ENCODE measurements at regions not wholly inside any gene's neighbourhood (a gene's known extent, or its start where the extent isn't known, plus 50 kb on each side); places are given as distances from the start of the nearest gene placed in this dataset.
"Not testable (repeated sequence)": the region's sequence is repeated elsewhere in the genome, so short reads cannot be mapped to it uniquely, and the experiment has no call there.

DNA sequence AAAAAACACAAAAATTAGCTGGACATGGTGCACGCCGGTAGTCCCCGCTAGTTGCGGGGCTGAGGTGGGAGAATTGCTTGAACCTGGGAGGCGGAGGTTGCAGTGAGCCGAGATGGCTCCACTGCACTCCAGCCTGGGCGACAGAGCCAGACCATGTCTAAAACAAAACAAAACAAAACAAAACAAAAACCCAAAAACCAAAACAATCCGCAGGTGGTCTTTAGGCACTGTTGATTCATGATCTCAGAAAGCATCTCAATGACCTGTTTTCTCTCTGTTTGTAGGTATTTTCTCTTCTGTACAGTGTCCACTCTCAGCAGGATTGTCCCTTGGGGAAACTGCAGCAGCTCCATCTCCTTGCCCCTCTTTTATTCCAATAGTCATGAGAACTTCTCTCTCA is 74.9 kb upstream of the ADGRL2 start:
- WGBS, 2 experiments (ENCODE audit: insufficient coverage in 1 of 2, insufficient read length in 1 of 2), result 97% methylated on average over 8 of the region's 8 CpGs; no CpG with 5 or more reads in 1 of the 2 experiments
- no peak overlapping the region for H3K9ac ChIP-seq (ENCODE audit: extremely low read depth, low read length, poor library complexity, severe bottlenecking)

GRCh38 chr1:81722631-81723328 is 78.0 kb upstream of the ADGRL2 start:
- H3K27me3 ChIP-seq (ENCODE audit: control insufficient read depth, insufficient read depth, low read length, poor library complexity, severe bottlenecking); H3K36me3 ChIP-seq (ENCODE audit: control insufficient read depth, insufficient read depth, low read length); H3K27ac Mint-ChIP-seq; H3K9ac ChIP-seq (ENCODE audit: extremely low read depth, low read length, poor library complexity, severe bottlenecking); H3K27ac ChIP-seq (ENCODE audit: low read depth, low read length); H3K9me3 ChIP-seq (ENCODE audit: control insufficient read depth, low read length); H3K4me1 Mint-ChIP-seq; H3K4me3 ChIP-seq (ENCODE audit: low read length); H3K27me3 Mint-ChIP-seq (ENCODE audit: insufficient read depth); H3K36me3 Mint-ChIP-seq (ENCODE audit: low read depth); H3K4me3 Mint-ChIP-seq; H3K9me3 Mint-ChIP-seq; H3K4me1 ChIP-seq (ENCODE audit: control insufficient read depth, insufficient read depth, low read length); DNase-seq: not testable (repeated sequence)
- WGBS, 2 experiments (ENCODE audit: insufficient coverage in 1 of 2, insufficient read length in 1 of 2), result 94 to 98% methylated on average over 5 to 6 of the region's 6 CpGs

More for the DNA sequence above, 74.9 kb upstream of the ADGRL2 start:
- Mint-ChIP-seq H3K9me3 (no peaks in the 10 kb centered on the region), H3K27ac (no peak overlapping the region), H3K4me3 (no peak overlapping the region), H3K4me1 (no peaks in the 10 kb centered on the region), H3K27me3 (ENCODE audit: insufficient read depth) (no peaks in the 10 kb centered on the region), H3K36me3 (ENCODE audit: low read depth) (no peaks in the 10 kb centered on the region)
- Histone ChIP-seq H3K4me1 (ENCODE audit: control insufficient read depth, insufficient read depth, low read length) (no peaks in the 10 kb centered on the region), H3K27ac (ENCODE audit: low read depth, low read length) (no peak overlapping the region), H3K4me3 (ENCODE audit: low read length) (no peak overlapping the region), H3K9me3 (ENCODE audit: control insufficient read depth, low read length) (no peaks in the 10 kb centered on the region), H3K36me3 (ENCODE audit: control insufficient read depth, insufficient read depth, low read length) (no peaks in the 10 kb centered on the region), H3K27me3 (ENCODE audit: control insufficient read depth, insufficient read depth, low read length, poor library complexity, severe bottlenecking) (no peaks in the 10 kb centered on the region)
- TF ChIP-seq CTCF (conservative IDR thresholded peaks at IDR 0.05), result no peak
- DNase-seq, result no peak

GRCh38 chr1:81720256-81720655 is 80.5 kb upstream of the ADGRL2 start:
- H3K36me3 Mint-ChIP-seq (ENCODE audit: low read depth); H3K36me3 ChIP-seq (ENCODE audit: control insufficient read depth, insufficient read depth, low read length); H3K4me3 Mint-ChIP-seq; H3K9me3 ChIP-seq (ENCODE audit: control insufficient read depth, low read length); H3K4me1 ChIP-seq (ENCODE audit: control insufficient read depth, insufficient read depth, low read length); H3K4me3 ChIP-seq (ENCODE audit: low read length); H3K27ac ChIP-seq (ENCODE audit: low read depth, low read length); H3K27ac Mint-ChIP-seq; H3K27me3 ChIP-seq (ENCODE audit: control insufficient read depth, insufficient read depth, low read length, poor library complexity, severe bottlenecking); H3K9ac ChIP-seq (ENCODE audit: extremely low read depth, low read length, poor library complexity, severe bottlenecking); DNase-seq; H3K9me3 Mint-ChIP-seq; H3K27me3 Mint-ChIP-seq (ENCODE audit: insufficient read depth); H3K4me1 Mint-ChIP-seq: not testable (repeated sequence)
- 84 to 88% methylated on average over 6 to 8 of the region's 8 CpGs for WGBS, 2 experiments (ENCODE audit: insufficient coverage in 1 of 2, insufficient read length in 1 of 2)

DNA sequence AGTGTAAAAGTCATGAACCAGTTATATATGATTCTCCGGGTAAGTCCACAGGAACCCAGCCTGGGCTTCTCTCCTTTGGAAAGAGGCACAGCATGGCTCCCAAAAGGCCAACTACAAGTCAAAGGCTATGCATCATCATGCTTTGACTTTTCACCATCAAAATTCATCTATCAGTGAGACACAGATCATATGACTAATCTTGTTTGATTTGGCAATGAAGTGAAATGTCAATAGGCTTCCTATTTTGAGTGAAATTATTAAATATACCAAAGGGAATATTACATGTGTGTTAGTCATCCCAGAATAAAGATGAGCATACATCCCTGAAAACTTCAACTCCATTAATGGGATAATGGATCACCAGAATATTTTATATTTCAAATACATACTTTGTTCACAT is 83.5 kb upstream of the ADGRL2 start:
- no peak overlapping the region for H3K9ac ChIP-seq (ENCODE audit: extremely low read depth, low read length, poor library complexity, severe bottlenecking)
- TF ChIP-seq CTCF (conservative IDR thresholded peaks at IDR 0.05), result no peak
- no peak for DNase-seq
- Mint-ChIP-seq H3K9me3 (no peaks in the 10 kb centered on the region), H3K27me3 (ENCODE audit: insufficient read depth) (no peaks in the 10 kb centered on the region), H3K36me3 (ENCODE audit: low read depth) (no peaks in the 10 kb centered on the region), H3K27ac (no peak overlapping the region), H3K4me3 (no peak overlapping the region), H3K4me1 (peaks cover 9% of the 10 kb centered on the region)
- H3K27me3 ChIP-seq (ENCODE audit: control insufficient read depth, insufficient read depth, low read length, poor library complexity, severe bottlenecking), result no peaks in the 10 kb centered on the region
- H3K27ac ChIP-seq (ENCODE audit: low read depth, low read length), result no peak overlapping the region
- 93% methylated on average over 1 of the region's 1 CpG; no CpG with 5 or more reads in 1 of the 2 experiments for WGBS, 2 experiments (ENCODE audit: insufficient coverage in 1 of 2, insufficient read length in 1 of 2)
- no peaks in the 10 kb centered on the region for H3K36me3 ChIP-seq (ENCODE audit: control insufficient read depth, insufficient read depth, low read length)
- H3K9me3 ChIP-seq (ENCODE audit: control insufficient read depth, low read length), result no peaks in the 10 kb centered on the region
- H3K4me3 ChIP-seq (ENCODE audit: low read length), result no peak overlapping the region
- H3K4me1 ChIP-seq (ENCODE audit: control insufficient read depth, insufficient read depth, low read length), result no peaks in the 10 kb centered on the region

All from endodermal cell (in vitro differentiated cells).